DND-41 (cell line): ENCODE measurements at regions not wholly inside any gene's neighbourhood (a gene's known extent, or its start where the extent isn't known, plus 50 kb on each side); places are given as distances from the start of the nearest gene placed in this dataset.
"Not testable (repeated sequence)": the region's sequence is repeated elsewhere in the genome, so short reads cannot be mapped to it uniquely, and the experiment has no call there.

Experiments
- ATAC-seq: fragments of 200-7000 bp; cut with Tn5 transposase; 3 replicates; pipeline ENCODE4 v1.9.1; 2021; ENCODE audit warnings: low read depth; ENCODE audit not compliant: insufficient read depth
- DNase-seq: peaks from one replicate; pipeline ENCODE4 v3.0.0-alpha.2; 2020
- H2AFZ ChIP-seq: 2 replicates; pipeline ENCODE4 v1.6.0; 2012; ENCODE audit warnings: low read depth, low read length
- H3K27ac ChIP-seq: 2 replicates; pipeline ENCODE4 v1.5.1; 2012; ENCODE audit warnings: low read length, inconsistent platforms
- H3K27me3 ChIP-seq: fragments of 200-600 bp; sonication (generic); 2 replicates; pipeline ENCODE4 v1.6.0; 2012; ENCODE audit warnings: low read length, mild to moderate bottlenecking, inconsistent platforms; ENCODE audit not compliant: insufficient read depth, poor library complexity
- H3K36me3 ChIP-seq: 2 replicates; pipeline ENCODE4 v1.5.1; 2012; ENCODE audit warnings: low read length, inconsistent platforms; ENCODE audit not compliant: insufficient read depth
- H3K4me1 ChIP-seq: 2 replicates; pipeline ENCODE4 v1.5.1; 2012; ENCODE audit warnings: mild to moderate bottlenecking, low read length; ENCODE audit not compliant: insufficient read depth
- H3K4me2 ChIP-seq: 2 replicates; pipeline ENCODE4 v1.6.0; 2012; ENCODE audit warnings: mild to moderate bottlenecking, moderate library complexity, low read length, inconsistent platforms; ENCODE audit not compliant: insufficient read depth
- H3K4me3 ChIP-seq, 2 experiments: fragments of 200-600 bp in 1 of 2; shearing (Covaris generic) in 1 of 2; 2 replicates each; pipeline ENCODE4 v1.5.1; 2012 to 2016; ENCODE audit warnings: inconsistent platforms in 2 of 2, low read length in 2 of 2, mild to moderate bottlenecking in 2 of 2, low read depth in 1 of 2, moderate library complexity in 1 of 2
- H3K79me2 ChIP-seq: 2 replicates; pipeline ENCODE4 v1.6.0; 2012; ENCODE audit warnings: low read length, inconsistent platforms; ENCODE audit not compliant: insufficient read depth
- H3K9ac ChIP-seq: 2 replicates; pipeline ENCODE4 v1.6.0; 2012; ENCODE audit warnings: low read depth, mild to moderate bottlenecking, inconsistent platforms, low read length, moderate library complexity
- H3K9me3 ChIP-seq: 2 replicates; pipeline ENCODE4 v1.5.1; 2012; ENCODE audit warnings: low read length, moderate library complexity, mild to moderate bottlenecking, inconsistent platforms; ENCODE audit not compliant: insufficient read depth, severe bottlenecking
- H4K20me1 ChIP-seq: 2 replicates; pipeline ENCODE4 v1.6.0; 2012; ENCODE audit warnings: low read length; ENCODE audit not compliant: insufficient read depth
- EZH2 ChIP-seq: IDR thresholded peaks from 3 replicates; pipeline ENCODE4 v1.6.1; 2012; ENCODE audit warnings: borderline replicate concordance, low read depth, mild to moderate bottlenecking, moderate library complexity, low read length, inconsistent platforms; ENCODE audit not compliant: severe bottlenecking
- TF ChIP-seq, protein P1 (sequence below): IDR thresholded peaks from 2 replicates; pipeline ENCODE4 v1.5.1; 2012; ENCODE audit warnings: borderline replicate concordance, low read length, moderate library complexity, mild to moderate bottlenecking; ENCODE audit not compliant: poor library complexity, severe bottlenecking; ENCODE audit errors: extremely low read depth

DNA sequence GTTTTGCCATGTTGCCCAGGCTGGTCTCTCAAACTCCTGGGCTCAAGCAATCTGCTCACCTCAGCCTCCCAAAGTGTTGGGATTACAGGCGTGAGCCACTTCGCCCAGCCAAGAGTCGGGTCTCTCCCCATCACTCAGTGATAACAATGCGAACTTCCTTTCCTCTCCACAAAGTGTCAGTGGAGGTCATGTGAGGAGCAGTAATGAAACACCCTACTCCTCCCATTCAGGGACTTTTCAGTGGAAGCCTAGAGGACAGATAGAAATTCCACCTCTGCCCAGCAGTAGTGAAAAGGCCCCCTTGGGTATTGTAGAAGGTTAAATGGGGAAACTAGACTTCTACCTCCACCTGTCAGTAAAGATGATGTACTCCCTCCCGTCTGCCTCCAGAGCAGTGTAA, 141.9 kb upstream of the STK26 start:
- Histone ChIP-seq H3K4me2 (no peak overlapping the region), H3K4me3 (no peak overlapping the region), H3K4me1 (no peaks in the 10 kb centered on the region), H3K27ac (no peak overlapping the region), H4K20me1 (no peaks in the 10 kb centered on the region), H3K27me3 (no peaks in the 10 kb centered on the region), H3K79me2 (no peaks in the 10 kb centered on the region), H2AFZ (no peak overlapping the region), H3K9ac (no peak overlapping the region), H3K36me3 (no peaks in the 10 kb centered on the region), H3K9me3 (no peaks in the 10 kb centered on the region)
- TF ChIP-seq, protein P1, sequence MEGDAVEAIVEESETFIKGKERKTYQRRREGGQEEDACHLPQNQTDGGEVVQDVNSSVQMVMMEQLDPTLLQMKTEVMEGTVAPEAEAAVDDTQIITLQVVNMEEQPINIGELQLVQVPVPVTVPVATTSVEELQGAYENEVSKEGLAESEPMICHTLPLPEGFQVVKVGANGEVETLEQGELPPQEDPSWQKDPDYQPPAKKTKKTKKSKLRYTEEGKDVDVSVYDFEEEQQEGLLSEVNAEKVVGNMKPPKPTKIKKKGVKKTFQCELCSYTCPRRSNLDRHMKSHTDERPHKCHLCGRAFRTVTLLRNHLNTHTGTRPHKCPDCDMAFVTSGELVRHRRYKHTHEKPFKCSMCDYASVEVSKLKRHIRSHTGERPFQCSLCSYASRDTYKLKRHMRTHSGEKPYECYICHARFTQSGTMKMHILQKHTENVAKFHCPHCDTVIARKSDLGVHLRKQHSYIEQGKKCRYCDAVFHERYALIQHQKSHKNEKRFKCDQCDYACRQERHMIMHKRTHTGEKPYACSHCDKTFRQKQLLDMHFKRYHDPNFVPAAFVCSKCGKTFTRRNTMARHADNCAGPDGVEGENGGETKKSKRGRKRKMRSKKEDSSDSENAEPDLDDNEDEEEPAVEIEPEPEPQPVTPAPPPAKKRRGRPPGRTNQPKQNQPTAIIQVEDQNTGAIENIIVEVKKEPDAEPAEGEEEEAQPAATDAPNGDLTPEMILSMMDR = no peak
- TF ChIP-seq EZH2 = no peak
- DNase-seq = no peak
- no peak for ATAC-seq

DNA sequence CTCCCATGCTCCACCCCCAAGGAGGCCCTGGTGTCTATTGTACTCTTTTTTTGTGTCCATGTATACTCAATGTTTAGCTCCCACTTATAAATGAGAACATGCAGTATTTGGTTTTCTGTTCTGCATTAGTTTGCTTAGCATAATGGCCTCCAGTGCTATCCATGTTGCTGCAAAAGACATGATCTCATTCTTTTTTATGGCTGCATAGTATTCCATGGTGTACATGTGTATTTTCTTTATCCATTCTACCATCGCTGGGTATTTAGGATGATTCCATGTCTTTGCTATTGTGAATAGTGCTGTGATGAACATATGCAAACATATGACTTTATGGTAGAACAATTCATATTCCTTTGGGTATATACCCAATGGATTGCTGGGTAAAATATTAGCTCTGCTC, 138.1 kb upstream of the STK26 start:
- not testable (repeated sequence) for H3K4me2 ChIP-seq, H3K4me1 ChIP-seq, H3K4me3 ChIP-seq, H2AFZ ChIP-seq, H3K9ac ChIP-seq, H3K27me3 ChIP-seq, H3K27ac ChIP-seq, ATAC-seq, H3K79me2 ChIP-seq, H4K20me1 ChIP-seq, H3K9me3 ChIP-seq, DNase-seq, H3K36me3 ChIP-seq

DNA sequence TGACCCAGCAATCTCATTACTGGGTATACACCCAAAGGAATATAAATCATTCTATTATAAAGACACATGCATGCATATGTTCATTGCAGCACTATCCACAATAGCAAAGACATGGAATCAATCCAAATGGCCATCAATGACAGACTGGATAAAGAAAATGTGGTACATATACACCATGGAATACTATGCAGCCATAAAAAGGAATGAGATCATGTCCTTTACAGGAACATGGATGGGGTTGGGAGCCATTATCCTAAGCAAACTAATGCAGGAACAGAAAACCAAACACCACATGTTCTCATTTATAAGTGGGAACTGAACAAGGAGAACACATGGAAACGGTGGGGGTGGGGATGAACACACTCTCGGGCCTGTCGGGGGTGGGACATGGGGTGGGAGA, 129.2 kb upstream of the STK26 start:
- not testable (repeated sequence) for H3K4me3 ChIP-seq, H3K4me1 ChIP-seq, ATAC-seq, H3K79me2 ChIP-seq, H2AFZ ChIP-seq, H3K27me3 ChIP-seq, DNase-seq, H4K20me1 ChIP-seq, H3K4me2 ChIP-seq, H3K9me3 ChIP-seq, H3K27ac ChIP-seq, H3K9ac ChIP-seq, H3K36me3 ChIP-seq

DNA sequence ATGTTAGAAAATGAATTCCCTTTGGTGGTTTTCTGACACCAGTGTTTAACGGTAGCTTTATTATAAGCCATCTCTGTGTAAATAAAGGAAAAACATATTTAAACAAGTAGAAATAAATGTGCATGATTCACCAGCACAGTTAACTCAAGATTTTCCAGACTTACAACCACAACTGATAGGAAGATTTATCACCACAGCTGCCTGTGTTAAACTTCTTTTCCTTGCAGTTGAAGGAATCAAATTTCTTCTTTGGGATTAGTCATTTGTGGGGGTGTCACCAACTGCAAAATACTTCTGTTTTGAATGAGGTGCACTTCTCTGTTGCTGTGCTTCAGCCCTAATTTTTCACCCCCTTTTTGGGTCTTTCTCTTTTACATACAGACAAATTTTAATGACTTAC, 128.1 kb upstream of the STK26 start:
- no peaks in the 10 kb centered on the region for H3K79me2 ChIP-seq

More for the DNA sequence above, 128.1 kb upstream of the STK26 start:
- no peak for DNase-seq
- H2AFZ ChIP-seq = no peak overlapping the region
- H3K27me3 ChIP-seq = no peaks in the 10 kb centered on the region
- TF ChIP-seq EZH2 = no peak
- TF ChIP-seq, protein P1 = no peak
- no peaks in the 10 kb centered on the region for H4K20me1 ChIP-seq
- no peaks in the 10 kb centered on the region for H3K9me3 ChIP-seq
- no peak overlapping the region for H3K4me2 ChIP-seq
- H3K4me1 ChIP-seq = no peaks in the 10 kb centered on the region
- no peaks in the 10 kb centered on the region for H3K36me3 ChIP-seq
- no peak overlapping the region for H3K4me3 ChIP-seq
- no peak overlapping the region for H3K9ac ChIP-seq
- no peak for ATAC-seq
- no peak overlapping the region for H3K27ac ChIP-seq
